GM12892 (cell line): ENCODE measurements at regions not wholly inside any gene's neighbourhood (a gene's known extent, or its start where the extent isn't known, plus 50 kb on each side); places are given as distances from the start of the nearest gene placed in this dataset.

ENCODE experiments used
- POLR2A ChIP-seq: IDR thresholded peaks from 2 replicates; pipeline ENCODE4 v1.6.1; 2011; ENCODE audit warnings: low read depth, low read length, control low read depth
- POLR2AphosphoS5 ChIP-seq: IDR thresholded peaks from 2 replicates; pipeline ENCODE4 v1.6.1; 2011; ENCODE audit warnings: low read depth, low read length, control low read depth
- TAF1 ChIP-seq: IDR thresholded peaks from 2 replicates; pipeline ENCODE4 v1.6.1; 2011; ENCODE audit warnings: low read depth, mild to moderate bottlenecking, control low read depth, low read length, borderline replicate concordance

GRCh38 chr11:101262995-101263394, 133.4 kb upstream of the PGR start:
- TF ChIP-seq POLR2A (no peak), POLR2AphosphoS5 (no peak), TAF1 (no peak)
